ENCODE measurements at regions not wholly inside any gene's neighbourhood (a gene's known extent, or its start where the extent isn't known, plus 50 kb on each side); places are given as distances from the start of the nearest gene placed in this dataset.

GRCh38 chr9:18092138-18092537 lies 381.8 kb upstream of the ADAMTSL1 start:
- TF ChIP-seq CTCF (conservative IDR thresholded peaks at IDR 0.05 in 1 of 2, IDR thresholded peaks at IDR 0.05 in 1 of 2; ENCODE audit: extremely low read depth in 1 of 2, insufficient read depth in 1 of 2, low read depth in 1 of 2, low read length in 2 of 2) (no peak), EZH2 (IDR thresholded peaks at IDR 0.05; ENCODE audit: borderline replicate concordance, low read length) (no peak)
